ENCODE measurements at regions not wholly inside any gene's neighbourhood (a gene's known extent, or its start where the extent isn't known, plus 50 kb on each side); places are given as distances from the start of the nearest gene placed in this dataset.
A peak's percentile ranks its signal among the peaks of the same experiment; 100 is the strongest.

GRCh38 chr1:193733674-193734073 is 547.3 kb upstream of the B3GALT2 start:
- no peaks in the 10 kb centered on the region for H3K27me3 Mint-ChIP-seq
- no peaks in the 10 kb centered on the region for H3K9me3 Mint-ChIP-seq
- ATAC-seq (replicated peaks in 1 of 4) (no peak), DNase-seq (no peak)
- Histone ChIP-seq H3K36me3 (ENCODE audit: control insufficient read depth in 2 of 2, extremely low read depth in 1 of 2, insufficient read depth in 1 of 2, low read length in 1 of 2) (no peaks in the 10 kb centered on the region), H3K4me3 (ENCODE audit: control insufficient read depth in 1 of 2, extremely low read depth in 1 of 2, low read length in 1 of 2) (no peak overlapping the region), H3K27me3 (replicated peaks in 1 of 2; ENCODE audit: control insufficient read depth in 2 of 2, extremely low read depth in 1 of 2, insufficient read depth in 2 of 2, low read length in 1 of 2) (no peaks in the 10 kb centered on the region), H3K9me3 (no peaks in the 10 kb centered on the region), H3K4me1 (ENCODE audit: control insufficient read depth in 1 of 2, extremely low read depth in 1 of 2, insufficient read depth in 2 of 2, low read length in 2 of 2) (no peaks in the 10 kb centered on the region), H3K27ac (ENCODE audit: low read length) (no peak overlapping the region)
- H3K36me3 Mint-ChIP-seq = no peaks in the 10 kb centered on the region
- ChIA-PET POLR2A (no interaction called here), CTCF (no interaction called here)
- peaks cover 0 to 6% (median 4%) of the 10 kb centered on the region in 3 donors for H3K4me1 Mint-ChIP-seq
- no peak overlapping the region for H3K4me3 Mint-ChIP-seq
- no peak overlapping the region for H3K27ac Mint-ChIP-seq
- WGBS (ENCODE audit: insufficient coverage) = no CpG with 5 or more reads among the region's 3 CpGs

DNA sequence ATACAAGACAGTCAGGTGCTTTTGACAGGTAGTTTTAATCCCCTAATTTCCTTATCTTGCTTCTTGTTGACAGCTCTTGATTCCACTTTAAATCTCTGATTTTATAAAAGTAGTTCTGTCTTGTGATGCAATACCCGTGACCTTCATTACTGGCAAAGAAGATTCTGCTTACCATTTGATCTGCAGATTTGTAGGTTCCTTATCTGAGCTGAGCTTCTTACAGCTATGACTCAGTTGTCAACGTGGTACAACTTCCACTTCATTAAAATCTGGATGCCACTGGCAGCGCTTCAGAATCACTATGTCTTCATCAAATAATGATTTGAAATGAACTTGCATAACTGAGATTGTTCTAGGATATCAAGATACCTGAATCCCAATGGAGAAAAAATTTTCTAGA is 543.6 kb upstream of the B3GALT2 start:
- Mint-ChIP-seq H3K36me3 (no peaks in the 10 kb centered on the region), H3K27me3 (no peaks in the 10 kb centered on the region), H3K4me3 (no peak overlapping the region), H3K9me3 (no peaks in the 10 kb centered on the region), H3K27ac (no peak overlapping the region), H3K4me1 (peaks cover 0 to 8% (median 6%) of the 10 kb centered on the region in 3 donors)
- no peaks in the 10 kb centered on the region for H3K9me3 ChIP-seq
- CTCF ChIA-PET = no interaction called here
- H3K27me3 ChIP-seq (replicated peaks in 1 of 2; ENCODE audit: control insufficient read depth in 2 of 2, extremely low read depth in 1 of 2, insufficient read depth in 2 of 2, low read length in 1 of 2) = no peaks in the 10 kb centered on the region
- WGBS (ENCODE audit: insufficient coverage) = no CpG with 5 or more reads among the region's 3 CpGs
- H3K27ac ChIP-seq (ENCODE audit: low read length) = no peak overlapping the region
- no peak for ATAC-seq (replicated peaks in 1 of 4)
- no peaks in the 10 kb centered on the region for H3K4me1 ChIP-seq (ENCODE audit: control insufficient read depth in 1 of 2, extremely low read depth in 1 of 2, insufficient read depth in 2 of 2, low read length in 2 of 2)
- H3K36me3 ChIP-seq (ENCODE audit: control insufficient read depth in 2 of 2, extremely low read depth in 1 of 2, insufficient read depth in 1 of 2, low read length in 1 of 2) = no peaks in the 10 kb centered on the region
- POLR2A ChIA-PET = no interaction called here
- H3K4me3 ChIP-seq (ENCODE audit: control insufficient read depth in 1 of 2, extremely low read depth in 1 of 2, low read length in 1 of 2) = no peak overlapping the region
- DNase-seq = no peak

DNA sequence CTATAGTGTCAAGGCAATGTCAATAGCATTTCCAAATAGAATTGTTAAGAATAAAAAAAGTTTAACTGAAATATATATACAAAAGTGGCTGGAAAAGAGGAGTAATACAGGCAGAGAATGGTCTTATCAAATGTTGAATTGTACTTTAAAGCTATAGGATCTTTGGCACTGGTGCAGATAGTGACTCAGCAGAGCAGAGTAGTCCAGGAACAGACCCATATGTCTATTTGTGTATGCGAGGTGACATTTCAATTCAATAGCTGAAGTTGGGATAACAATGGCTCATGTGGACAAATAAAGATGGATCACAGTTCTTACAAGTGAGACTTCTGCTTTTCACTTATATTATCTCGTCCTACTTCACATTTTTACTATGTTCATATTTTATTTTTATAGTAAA is 543.0 kb upstream of the B3GALT2 start:
- no peaks in the 10 kb centered on the region for H3K27me3 ChIP-seq (replicated peaks in 1 of 2; ENCODE audit: control insufficient read depth in 2 of 2, extremely low read depth in 1 of 2, insufficient read depth in 2 of 2, low read length in 1 of 2)
- no peak for ATAC-seq (replicated peaks in 1 of 4)
- no peaks in the 10 kb centered on the region for H3K4me1 ChIP-seq (ENCODE audit: control insufficient read depth in 1 of 2, extremely low read depth in 1 of 2, insufficient read depth in 2 of 2, low read length in 2 of 2)
- WGBS (ENCODE audit: insufficient coverage) = no CpG with 5 or more reads among the region's 2 CpGs
- Mint-ChIP-seq H3K27ac (no peak overlapping the region), H3K4me1 (peaks cover 0 to 8% (median 6%) of the 10 kb centered on the region in 3 donors), H3K4me3 (no peak overlapping the region), H3K9me3 (no peaks in the 10 kb centered on the region), H3K36me3 (no peaks in the 10 kb centered on the region), H3K27me3 (no peaks in the 10 kb centered on the region)
- POLR2A ChIA-PET = no interaction called here
- H3K9me3 ChIP-seq = no peaks in the 10 kb centered on the region
- CTCF ChIA-PET = interaction anchor here in 1 of 2 donors (0.6 kb wide), 1 partner anchor 925 kb away, joined by 4 read pairs; no protein-coding TSS in a partner anchor
- H3K27ac ChIP-seq (ENCODE audit: low read length) = no peak overlapping the region
- H3K36me3 ChIP-seq (ENCODE audit: control insufficient read depth in 2 of 2, extremely low read depth in 1 of 2, insufficient read depth in 1 of 2, low read length in 1 of 2) = no peaks in the 10 kb centered on the region
- no peak overlapping the region for H3K4me3 ChIP-seq (ENCODE audit: control insufficient read depth in 1 of 2, extremely low read depth in 1 of 2, low read length in 1 of 2)
- no peak for DNase-seq

GRCh38 chr1:193727850-193728249 is 541.4 kb upstream of the B3GALT2 start:
- no peak overlapping the region for H3K4me3 Mint-ChIP-seq
- ATAC-seq (replicated peaks in 1 of 4) = no peak
- H3K27ac Mint-ChIP-seq = no peak overlapping the region
- peaks cover 0 to 8% (median 6%) of the 10 kb centered on the region in 3 donors for H3K4me1 Mint-ChIP-seq
- POLR2A ChIA-PET = no interaction called here
- H3K27me3 Mint-ChIP-seq = no peaks in the 10 kb centered on the region
- Histone ChIP-seq H3K36me3 (ENCODE audit: control insufficient read depth in 2 of 2, extremely low read depth in 1 of 2, insufficient read depth in 1 of 2, low read length in 1 of 2) (no peaks in the 10 kb centered on the region), H3K27ac (ENCODE audit: low read length) (no peak overlapping the region), H3K27me3 (replicated peaks in 1 of 2; ENCODE audit: control insufficient read depth in 2 of 2, extremely low read depth in 1 of 2, insufficient read depth in 2 of 2, low read length in 1 of 2) (no peaks in the 10 kb centered on the region), H3K4me1 (ENCODE audit: control insufficient read depth in 1 of 2, extremely low read depth in 1 of 2, insufficient read depth in 2 of 2, low read length in 2 of 2) (no peaks in the 10 kb centered on the region), H3K4me3 (ENCODE audit: control insufficient read depth in 1 of 2, extremely low read depth in 1 of 2, low read length in 1 of 2) (no peak overlapping the region), H3K9me3 (no peaks in the 10 kb centered on the region)
- no peaks in the 10 kb centered on the region for H3K9me3 Mint-ChIP-seq
- no peaks in the 10 kb centered on the region for H3K36me3 Mint-ChIP-seq
- DNase-seq = no peak
- CTCF ChIA-PET = no interaction called here
- WGBS (ENCODE audit: insufficient coverage) = no CpG with 5 or more reads among the region's 1 CpG

- Histone ChIP-seq H3K27me3 (replicated peaks in 1 of 2; ENCODE audit: control insufficient read depth in 2 of 2, extremely low read depth in 1 of 2, insufficient read depth in 2 of 2, low read length in 1 of 2) (no peaks in the 10 kb centered on the region), H3K27ac (ENCODE audit: low read length) (no peak overlapping the region), H3K4me3 (ENCODE audit: control insufficient read depth in 1 of 2, extremely low read depth in 1 of 2, low read length in 1 of 2) (no peak overlapping the region), H3K36me3 (ENCODE audit: control insufficient read depth in 2 of 2, extremely low read depth in 1 of 2, insufficient read depth in 1 of 2, low read length in 1 of 2) (no peaks in the 10 kb centered on the region), H3K9me3 (no peaks in the 10 kb centered on the region), H3K4me1 (ENCODE audit: control insufficient read depth in 1 of 2, extremely low read depth in 1 of 2, insufficient read depth in 2 of 2, low read length in 2 of 2) (no peaks in the 10 kb centered on the region)
- Mint-ChIP-seq H3K9me3 (no peaks in the 10 kb centered on the region), H3K36me3 (no peaks in the 10 kb centered on the region), H3K27me3 (no peaks in the 10 kb centered on the region), H3K4me3 (no peak overlapping the region), H3K4me1 (peaks cover 0 to 8% (median 6%) of the 10 kb centered on the region in 3 donors), H3K27ac (peak overlapping the region in 1 of 2 donors; percentile 14)
- CTCF ChIA-PET = no interaction called here
- DNase-seq (no peak), ATAC-seq (replicated peaks in 1 of 4) (no peak)
- POLR2A ChIA-PET = interaction anchor here (0.5 to 0.6 kb wide), 3 partner anchors 115 to 239 kb away, joined by 3 to 5 read pairs (median 4); no protein-coding TSS in a partner anchor
- no CpG with 5 or more reads among the region's 3 CpGs for WGBS (ENCODE audit: insufficient coverage)
Measured at GRCh38 chr1:193726722-193727121, 540.3 kb upstream of the B3GALT2 start.

- Mint-ChIP-seq H3K4me1 (peaks cover 0 to 12% (median 10%) of the 10 kb centered on the region in 3 donors), H3K27ac (no peak overlapping the region), H3K9me3 (no peaks in the 10 kb centered on the region), H3K36me3 (no peaks in the 10 kb centered on the region), H3K27me3 (no peaks in the 10 kb centered on the region), H3K4me3 (no peak overlapping the region)
- H3K27ac ChIP-seq (ENCODE audit: low read length) = no peak overlapping the region
- no peaks in the 10 kb centered on the region for H3K36me3 ChIP-seq (ENCODE audit: control insufficient read depth in 2 of 2, extremely low read depth in 1 of 2, insufficient read depth in 1 of 2, low read length in 1 of 2)
- POLR2A ChIA-PET = no interaction called here
- H3K9me3 ChIP-seq = no peaks in the 10 kb centered on the region
- ATAC-seq (replicated peaks in 1 of 4) = no peak
- no peaks in the 10 kb centered on the region for H3K4me1 ChIP-seq (ENCODE audit: control insufficient read depth in 1 of 2, extremely low read depth in 1 of 2, insufficient read depth in 2 of 2, low read length in 2 of 2)
- no peak overlapping the region for H3K4me3 ChIP-seq (ENCODE audit: control insufficient read depth in 1 of 2, extremely low read depth in 1 of 2, low read length in 1 of 2)
- no peak for DNase-seq
- CTCF ChIA-PET = no interaction called here
- no peaks in the 10 kb centered on the region for H3K27me3 ChIP-seq (replicated peaks in 1 of 2; ENCODE audit: control insufficient read depth in 2 of 2, extremely low read depth in 1 of 2, insufficient read depth in 2 of 2, low read length in 1 of 2)
Measured at GRCh38 chr1:193712392-193712791, 526.0 kb upstream of the B3GALT2 start.

GRCh38 chr1:193709607-193710006 is 523.2 kb upstream of the B3GALT2 start:
- Histone ChIP-seq H3K36me3 (ENCODE audit: control insufficient read depth in 2 of 2, extremely low read depth in 1 of 2, insufficient read depth in 1 of 2, low read length in 1 of 2) (no peaks in the 10 kb centered on the region), H3K4me1 (ENCODE audit: control insufficient read depth in 1 of 2, extremely low read depth in 1 of 2, insufficient read depth in 2 of 2, low read length in 2 of 2) (no peaks in the 10 kb centered on the region), H3K27ac (ENCODE audit: low read length) (no peak overlapping the region), H3K4me3 (ENCODE audit: control insufficient read depth in 1 of 2, extremely low read depth in 1 of 2, low read length in 1 of 2) (no peak overlapping the region), H3K9me3 (no peaks in the 10 kb centered on the region), H3K27me3 (replicated peaks in 1 of 2; ENCODE audit: control insufficient read depth in 2 of 2, extremely low read depth in 1 of 2, insufficient read depth in 2 of 2, low read length in 1 of 2) (no peaks in the 10 kb centered on the region)
- DNase-seq = no peak
- H3K36me3 Mint-ChIP-seq = no peaks in the 10 kb centered on the region
- H3K9me3 Mint-ChIP-seq = peaks cover 0 to 3% (median 0%) of the 10 kb centered on the region in 3 donors
- no peak overlapping the region for H3K27ac Mint-ChIP-seq
- no peak overlapping the region for H3K4me3 Mint-ChIP-seq
- WGBS (ENCODE audit: insufficient coverage) = no CpG with 5 or more reads among the region's 1 CpG
- POLR2A ChIA-PET = interaction anchor here in 1 of 2 donors (0.5 kb wide), 1 partner anchor 137 kb away, joined by 3 read pairs; no protein-coding TSS in a partner anchor
- no peak for ATAC-seq (replicated peaks in 1 of 4)
- peaks cover 0 to 11% (median 11%) of the 10 kb centered on the region in 3 donors for H3K4me1 Mint-ChIP-seq
- CTCF ChIA-PET = interaction anchor here in 1 of 2 donors (0.6 kb wide), 1 partner anchor 1621 kb away, joined by 4 read pairs; no protein-coding TSS in a partner anchor
- no peaks in the 10 kb centered on the region for H3K27me3 Mint-ChIP-seq

All from T-cell (primary cell).